Tibial artery (tissue), 4 donors: ENCODE measurements at regions not wholly inside any gene's neighbourhood (a gene's known extent, or its start where the extent isn't known, plus 50 kb on each side); places are given as distances from the start of the nearest gene placed in this dataset.
"Not testable (repeated sequence)": the region's sequence is repeated elsewhere in the genome, so short reads cannot be mapped to it uniquely, and the experiment has no call there.

ENCODE experiments used
- DNase-seq, 2 donors: peaks; one replicate each; pipeline ENCODE4 v3.0.0-alpha.2; 2019
- H3K27ac ChIP-seq, 2 donors: fragments of 200-600 bp; sonication (generic) in 1 of 2; 1 replicate in 1 of 2; 2 replicates in 1 of 2; pipeline ENCODE4 v1.5.1; 2018 to 2019; ENCODE audit warnings: mild to moderate bottlenecking in 1 of 2
- H3K27me3 ChIP-seq, 2 donors: fragments of 200-600 bp; sonication (generic) in 1 of 2; one replicate each; pipeline versions ENCODE4 v1.5.1 to v1.6.0; 2016 to 2019
- H3K36me3 ChIP-seq, 3 donors: fragments of 200-600 bp; sonication (generic) in 2 of 3; one replicate each; pipeline ENCODE4 v1.5.1; 2016 to 2019; ENCODE audit warnings: mild to moderate bottlenecking in 2 of 3
- H3K4me1 ChIP-seq, 4 donors: fragments of 200-600 bp; sonication (generic) in 2 of 4; 1 replicate in 3 of 4; 2 replicates in 1 of 4; pipeline ENCODE4 v1.5.1; 2016 to 2019
- H3K4me3 ChIP-seq, 2 donors: fragments of 200-600 bp; sonication (generic) in 1 of 2; 1 replicate in 1 of 2; 2 replicates in 1 of 2; pipeline ENCODE4 v1.5.1; 2018 to 2019; ENCODE audit warnings: mild to moderate bottlenecking in 2 of 2
- H3K9me3 ChIP-seq, 3 donors: fragments of 200-600 bp; sonication (generic) in 1 of 3; one replicate each; pipeline ENCODE4 v1.5.1; 2016 to 2019
- intact Hi-C: fragments of 100-400 bp; cut with DNase I; formaldehyde crosslinking; loops from one replicate; pipeline ENCODE4 v1.15.0; 2023; ENCODE audit warnings: low total_unique reads
- TF ChIP-seq, protein P1 (sequence below), 2 experiments: fragments of 200-600 bp in 1 of 2; fragments of 450-650 bp in 1 of 2; IDR thresholded peaks; one replicate each; pipeline ENCODE4 v1.5.1; 2017 to 2019; ENCODE audit warnings: antibody characterized with exemption in 2 of 2, mild to moderate bottlenecking in 1 of 2, moderate library complexity in 1 of 2

DNA sequence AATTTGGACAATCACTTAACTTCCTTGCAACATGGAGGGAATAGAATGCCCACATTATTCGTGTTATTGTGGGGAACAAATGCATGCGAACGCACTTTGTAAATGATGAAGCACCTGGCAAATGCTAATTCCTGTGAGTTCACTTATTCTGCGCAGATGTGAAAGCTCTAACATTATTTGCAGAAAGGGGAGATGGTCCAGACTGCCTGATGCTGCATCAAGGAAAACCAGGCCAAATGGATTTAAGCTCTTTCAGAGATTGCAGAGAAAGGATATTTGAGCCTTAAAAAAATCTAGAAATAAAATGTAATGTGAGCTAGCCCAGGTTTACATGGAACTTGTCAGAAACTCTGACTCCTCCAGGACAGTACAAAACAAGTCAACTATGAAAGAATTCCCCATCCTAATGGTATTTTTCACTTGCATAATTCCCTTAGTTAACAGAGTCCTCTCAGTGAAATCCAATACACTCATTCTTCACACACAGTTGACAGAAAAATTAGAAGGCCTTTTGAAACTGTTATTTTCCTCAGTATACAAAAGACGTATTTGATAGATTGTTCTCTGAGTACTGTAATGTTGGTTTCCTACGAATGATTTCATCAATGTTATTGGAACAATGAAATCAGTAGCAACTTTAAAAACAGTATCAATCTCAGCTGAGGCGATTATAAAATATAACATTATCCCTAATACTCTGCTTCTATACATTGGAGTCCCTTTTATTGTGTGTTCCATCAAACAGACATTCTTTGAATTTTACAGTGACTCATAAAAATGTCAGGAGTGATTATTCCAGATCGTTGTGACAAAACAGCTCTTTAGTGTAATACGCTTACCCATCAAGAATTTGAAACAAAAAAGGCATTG is 136.3 kb upstream of the ANK3 start:
- H3K27ac ChIP-seq, result no peak overlapping the region
- no peaks in the 10 kb centered on the region for H3K36me3 ChIP-seq
- no peak overlapping the region for H3K4me3 ChIP-seq
- H3K9me3 ChIP-seq, result no peaks in the 10 kb centered on the region
- TF ChIP-seq, protein P1, sequence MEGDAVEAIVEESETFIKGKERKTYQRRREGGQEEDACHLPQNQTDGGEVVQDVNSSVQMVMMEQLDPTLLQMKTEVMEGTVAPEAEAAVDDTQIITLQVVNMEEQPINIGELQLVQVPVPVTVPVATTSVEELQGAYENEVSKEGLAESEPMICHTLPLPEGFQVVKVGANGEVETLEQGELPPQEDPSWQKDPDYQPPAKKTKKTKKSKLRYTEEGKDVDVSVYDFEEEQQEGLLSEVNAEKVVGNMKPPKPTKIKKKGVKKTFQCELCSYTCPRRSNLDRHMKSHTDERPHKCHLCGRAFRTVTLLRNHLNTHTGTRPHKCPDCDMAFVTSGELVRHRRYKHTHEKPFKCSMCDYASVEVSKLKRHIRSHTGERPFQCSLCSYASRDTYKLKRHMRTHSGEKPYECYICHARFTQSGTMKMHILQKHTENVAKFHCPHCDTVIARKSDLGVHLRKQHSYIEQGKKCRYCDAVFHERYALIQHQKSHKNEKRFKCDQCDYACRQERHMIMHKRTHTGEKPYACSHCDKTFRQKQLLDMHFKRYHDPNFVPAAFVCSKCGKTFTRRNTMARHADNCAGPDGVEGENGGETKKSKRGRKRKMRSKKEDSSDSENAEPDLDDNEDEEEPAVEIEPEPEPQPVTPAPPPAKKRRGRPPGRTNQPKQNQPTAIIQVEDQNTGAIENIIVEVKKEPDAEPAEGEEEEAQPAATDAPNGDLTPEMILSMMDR (IDR thresholded peaks at IDR 0.05), result no peak
- no peak for DNase-seq
- no peaks in the 10 kb centered on the region for H3K4me1 ChIP-seq
- H3K27me3 ChIP-seq, result no peaks in the 10 kb centered on the region
- intact Hi-C loops, result no loop called here

DNA sequence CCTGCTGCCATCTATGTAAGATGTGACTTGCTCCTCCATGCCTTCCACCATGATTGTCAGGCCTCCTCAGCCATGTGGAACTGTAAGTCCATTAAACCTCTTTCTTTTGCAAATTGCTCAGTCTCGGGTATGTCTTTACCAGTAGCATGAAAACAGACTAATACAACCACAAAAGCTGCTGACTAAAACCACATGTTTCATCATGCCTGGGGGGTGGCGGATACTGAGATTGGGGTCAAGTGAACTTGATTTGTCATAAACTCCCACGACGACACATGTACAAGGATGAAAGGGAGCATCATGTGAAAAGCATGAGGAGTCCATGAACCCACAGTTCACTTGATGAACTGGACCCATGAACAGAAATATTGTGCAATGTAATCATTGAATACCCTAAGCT is 134.9 kb upstream of the ANK3 start:
- H3K4me3 ChIP-seq, result no peak overlapping the region
- TF ChIP-seq, protein P1 (IDR thresholded peaks at IDR 0.05), result no peak
- no peaks in the 10 kb centered on the region for H3K36me3 ChIP-seq
- H3K27me3 ChIP-seq, result no peaks in the 10 kb centered on the region
- H3K9me3 ChIP-seq, result no peaks in the 10 kb centered on the region
- H3K4me1 ChIP-seq, result no peaks in the 10 kb centered on the region
- no peak overlapping the region for H3K27ac ChIP-seq
- DNase-seq, result no peak
- intact Hi-C loops, result no loop called here

DNA sequence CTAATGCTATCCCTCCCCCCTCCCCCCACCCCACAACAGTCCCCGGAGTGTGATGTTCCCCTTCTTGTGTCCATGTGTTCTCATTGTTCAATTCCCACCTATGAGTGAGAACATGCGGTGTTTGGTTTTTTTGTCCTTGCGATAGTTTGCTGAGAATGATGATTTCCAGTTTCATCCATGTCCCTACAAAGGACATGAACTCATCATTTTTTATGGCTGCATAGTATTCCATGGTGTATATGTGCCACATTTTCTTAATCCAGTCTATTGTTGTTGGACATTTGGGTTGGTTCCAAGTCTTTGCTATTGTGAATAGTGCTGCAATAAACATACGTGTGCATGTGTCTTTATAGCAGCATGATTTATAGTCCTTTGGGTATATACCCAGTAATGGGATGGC is 133.7 kb upstream of the ANK3 start:
- H3K9me3 ChIP-seq, H3K27me3 ChIP-seq, H3K27ac ChIP-seq, DNase-seq, intact Hi-C loops, H3K4me3 ChIP-seq, H3K4me1 ChIP-seq, H3K36me3 ChIP-seq: not testable (repeated sequence)

DNA sequence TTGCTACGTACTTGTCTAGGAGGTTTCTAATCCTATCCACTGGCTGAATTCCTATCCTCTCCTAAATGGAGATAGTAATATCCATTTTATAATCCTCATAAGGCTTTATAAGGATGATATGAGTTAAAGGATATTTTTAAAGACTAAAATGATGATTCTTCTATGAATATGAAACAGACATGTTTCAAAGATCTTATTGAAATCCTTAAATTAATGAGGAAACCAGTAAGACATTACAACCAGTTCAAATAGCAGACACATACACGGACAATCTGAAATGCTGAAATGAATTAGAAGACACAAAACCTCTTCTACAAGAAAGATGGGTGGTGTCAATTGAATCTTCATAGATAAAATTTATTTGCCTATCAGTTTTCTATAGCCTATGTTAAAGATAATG is 132.9 kb upstream of the ANK3 start:
- intact Hi-C loops, result no loop called here
- Histone ChIP-seq H3K27me3 (no peaks in the 10 kb centered on the region), H3K9me3 (no peaks in the 10 kb centered on the region), H3K4me1 (no peaks in the 10 kb centered on the region), H3K4me3 (no peak overlapping the region), H3K36me3 (no peaks in the 10 kb centered on the region), H3K27ac (no peak overlapping the region)
- TF ChIP-seq, protein P1 (IDR thresholded peaks at IDR 0.05), result no peak
- no peak for DNase-seq

DNA sequence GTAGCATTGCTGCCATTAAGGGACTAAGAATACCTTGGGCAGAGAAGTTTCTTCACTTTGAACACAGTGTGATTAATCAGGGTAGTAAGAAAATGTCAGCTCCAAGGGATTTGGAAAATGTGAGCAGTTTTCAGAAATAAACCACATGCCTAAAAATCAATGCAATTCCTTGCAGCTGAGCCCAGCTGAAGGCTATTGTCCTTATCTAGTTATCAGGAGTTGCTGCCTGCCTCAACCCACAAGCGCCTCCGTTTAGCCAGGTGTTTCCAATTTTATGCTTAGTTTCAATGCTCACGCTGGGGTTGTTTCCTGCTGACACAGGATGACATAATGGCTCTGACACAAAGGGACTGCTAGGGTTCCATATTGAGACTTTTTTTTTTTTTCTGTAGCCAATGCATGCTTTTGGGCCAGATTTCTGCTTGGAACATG is 132.3 kb upstream of the ANK3 start:
- no peak overlapping the region for H3K27ac ChIP-seq
- intact Hi-C loops, result no loop called here
- TF ChIP-seq, protein P1 (IDR thresholded peaks at IDR 0.05), result no peak
- H3K27me3 ChIP-seq, result no peaks in the 10 kb centered on the region
- DNase-seq, result no peak
- no peak overlapping the region for H3K4me3 ChIP-seq
- H3K9me3 ChIP-seq, result no peaks in the 10 kb centered on the region
- no peaks in the 10 kb centered on the region for H3K4me1 ChIP-seq
- H3K36me3 ChIP-seq, result no peaks in the 10 kb centered on the region

DNA sequence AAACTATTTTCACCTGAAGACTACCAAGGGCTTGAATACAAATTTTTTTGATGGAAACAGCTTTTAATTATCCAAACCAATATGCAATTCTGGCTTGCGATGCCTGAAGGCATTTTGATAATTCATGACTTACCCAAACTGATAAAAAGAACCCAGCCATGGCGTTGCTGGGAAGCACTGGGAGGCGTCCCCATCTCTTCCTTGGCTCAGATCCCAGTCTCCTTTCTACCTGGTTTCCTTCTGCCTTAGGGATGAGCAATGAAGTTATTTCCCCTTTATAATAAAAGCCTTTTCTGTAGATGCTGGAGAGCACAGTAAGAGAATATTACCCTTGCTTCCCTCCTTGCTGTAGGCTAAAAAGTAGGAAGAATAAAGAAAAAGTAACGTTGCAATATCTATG is 129.1 kb upstream of the ANK3 start:
- TF ChIP-seq, protein P1 (IDR thresholded peaks at IDR 0.05), result no peak
- intact Hi-C loops, result no loop called here
- no peaks in the 10 kb centered on the region for H3K36me3 ChIP-seq
- DNase-seq, result no peak
- H3K27ac ChIP-seq, result no peak overlapping the region
- no peaks in the 10 kb centered on the region for H3K27me3 ChIP-seq
- H3K4me1 ChIP-seq, result no peaks in the 10 kb centered on the region
- no peaks in the 10 kb centered on the region for H3K9me3 ChIP-seq
- H3K4me3 ChIP-seq, result no peak overlapping the region
